RWPE2 (cell line): ENCODE measurements at regions not wholly inside any gene's neighbourhood (a gene's known extent, or its start where the extent isn't known, plus 50 kb on each side); places are given as distances from the start of the nearest gene placed in this dataset.

Experiments
- ATAC-seq: fragments of 200-7000 bp; cut with Tn5 transposase; 3 replicates; pipeline ENCODE4 v1.9.1; 2021; ENCODE audit warnings: low read depth
- DNase-seq: peaks from one replicate; pipeline ENCODE4 v3.0.0-alpha.2; 2020; ENCODE audit warnings: low spot score
- H3K27ac ChIP-seq: fragments of 450-650 bp; 2 replicates; pipeline ENCODE4 v1.5.1; 2017; ENCODE audit warnings: mild to moderate bottlenecking; ENCODE audit not compliant: poor library complexity, severe bottlenecking
- H3K27me3 ChIP-seq: fragments of 250-450 bp; sonication (Bioruptor Pico); 2 replicates; pipeline ENCODE4 v1.5.1; 2021; ENCODE audit warnings: mild to moderate bottlenecking, moderate library complexity; ENCODE audit not compliant: insufficient read depth, poor library complexity, severe bottlenecking
- H3K36me3 ChIP-seq: fragments of 250-450 bp; sonication (Bioruptor Pico); 2 replicates; pipeline ENCODE4 v1.5.1; 2020; ENCODE audit warnings: low read depth, mild to moderate bottlenecking, moderate library complexity
- H3K4me1 ChIP-seq: fragments of 250-450 bp; sonication (Bioruptor Pico); 2 replicates; pipeline ENCODE4 v1.5.1; 2021; ENCODE audit warnings: mild to moderate bottlenecking, moderate library complexity; ENCODE audit not compliant: insufficient read depth, poor library complexity, severe bottlenecking
- H3K4me3 ChIP-seq: fragments of 250-450 bp; sonication (Bioruptor Pico); 2 replicates; pipeline ENCODE4 v1.5.1; 2021; ENCODE audit warnings: mild to moderate bottlenecking, moderate library complexity; ENCODE audit not compliant: severe bottlenecking
- H3K9me3 ChIP-seq: fragments of 250-450 bp; sonication (Bioruptor Pico); 2 replicates; pipeline ENCODE4 v1.5.1; 2021; ENCODE audit warnings: mild to moderate bottlenecking, moderate library complexity; ENCODE audit not compliant: severe bottlenecking
- CTCF ChIP-seq: fragments of 450-650 bp; IDR thresholded peaks from one replicate; pipeline ENCODE4 v1.5.1; 2017; ENCODE audit warnings: mild to moderate bottlenecking, moderate library complexity; ENCODE audit not compliant: poor library complexity, severe bottlenecking

DNA sequence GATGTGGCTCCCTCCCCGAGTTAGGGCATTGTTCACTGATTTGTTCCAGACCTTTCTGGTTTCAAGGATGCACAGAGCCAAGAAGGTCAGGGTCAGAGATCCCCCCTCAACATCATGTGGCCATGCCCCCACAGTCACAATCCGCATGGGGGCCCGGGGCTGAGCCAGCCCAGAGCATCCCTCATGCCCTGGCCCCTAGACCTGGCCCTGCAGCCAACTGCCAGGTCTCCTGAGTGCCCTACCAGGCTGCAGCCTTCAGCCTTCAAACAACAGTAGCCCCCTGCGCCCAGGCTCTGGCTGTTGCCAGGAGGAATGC lies 142.4 kb downstream of the CRYBB2 start:
- Histone ChIP-seq H3K27me3 (no peaks in the 10 kb centered on the region), H3K4me3 (no peak overlapping the region), H3K36me3 (no peaks in the 10 kb centered on the region; the same call in 1 of the 2 replicates), H3K4me1 (no peaks in the 10 kb centered on the region), H3K27ac (no peak overlapping the region), H3K9me3 (no peaks in the 10 kb centered on the region)
- no peak for TF ChIP-seq CTCF
- ATAC-seq = no peak
- no peak for DNase-seq

- TF ChIP-seq CTCF = peak; percentile 89
- no peaks in the 10 kb centered on the region for H3K4me1 ChIP-seq
- H3K9me3 ChIP-seq = no peaks in the 10 kb centered on the region
- H3K36me3 ChIP-seq = no peaks in the 10 kb centered on the region; the same call in 1 of the 2 replicates
- no peak overlapping the region for H3K27ac ChIP-seq
- ATAC-seq (peak; percentile 53; the same call in 2 of the 3 replicates), DNase-seq (peak; percentile 49)
- no peaks in the 10 kb centered on the region for H3K27me3 ChIP-seq
- H3K4me3 ChIP-seq = no peak overlapping the region
Observed at GRCh38 chr22:25362215-25362882, 142.9 kb downstream of the CRYBB2 start.

DNA sequence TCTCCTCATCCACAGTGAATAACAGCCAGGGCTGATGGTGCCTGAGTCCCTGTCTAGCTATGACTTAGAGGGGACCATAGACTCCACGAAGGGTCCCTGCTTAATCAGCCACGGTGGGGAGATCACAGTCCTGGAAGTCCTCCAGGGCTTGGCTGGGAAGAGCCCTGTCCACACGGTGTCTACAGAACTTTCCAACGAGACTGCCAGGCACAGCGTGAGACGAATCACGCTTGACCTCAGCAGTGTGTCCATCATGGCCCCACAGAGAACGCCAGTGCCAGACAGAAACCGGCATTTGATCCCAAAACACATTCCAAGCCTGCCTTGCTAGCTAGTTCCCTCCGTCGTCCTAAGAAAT lies 143.4 kb downstream of the CRYBB2 start:
- no peaks in the 10 kb centered on the region for H3K9me3 ChIP-seq
- no peak overlapping the region for H3K4me3 ChIP-seq
- H3K27ac ChIP-seq = no peak overlapping the region
- no peaks in the 10 kb centered on the region; the same call in none of the 2 replicates for H3K36me3 ChIP-seq
- no peaks in the 10 kb centered on the region for H3K4me1 ChIP-seq
- no peak; the same call in 2 of the 3 replicates for ATAC-seq
- TF ChIP-seq CTCF = no peak
- DNase-seq = peak; percentile 47
- no peaks in the 10 kb centered on the region for H3K27me3 ChIP-seq

GRCh38 chr22:25363474-25363873 lies 144.0 kb downstream of the CRYBB2 start:
- DNase-seq (peak; percentile 30), ATAC-seq (no peak)
- Histone ChIP-seq H3K9me3 (no peaks in the 10 kb centered on the region), H3K4me1 (peaks cover 2% of the 10 kb centered on the region), H3K27me3 (no peaks in the 10 kb centered on the region), H3K4me3 (no peak overlapping the region), H3K36me3 (peaks cover 3% of the 10 kb centered on the region), H3K27ac (no peak overlapping the region)
- no peak for TF ChIP-seq CTCF

DNA sequence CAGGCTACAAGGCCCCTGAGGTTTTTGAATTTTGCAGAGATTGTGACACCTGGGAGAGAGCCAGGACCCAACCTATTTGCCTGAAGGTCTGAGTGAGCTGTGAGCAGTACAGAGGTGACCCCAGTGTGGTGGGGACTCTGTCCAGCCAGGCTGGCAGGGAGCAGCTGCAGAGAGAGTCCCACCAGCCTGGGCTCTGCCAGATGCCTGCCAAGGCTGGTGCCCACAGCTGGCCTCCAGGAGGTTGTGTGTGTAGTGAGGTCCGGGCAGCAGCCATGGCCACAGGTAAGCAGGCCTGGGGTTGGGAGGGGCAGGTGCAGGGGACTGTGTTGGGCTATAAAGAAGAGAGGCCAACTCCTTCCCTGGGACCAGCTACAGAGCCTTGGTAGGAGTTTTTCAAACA lies 144.8 kb downstream of the CRYBB2 start:
- H3K4me1 ChIP-seq = peaks cover 6% of the 10 kb centered on the region
- H3K4me3 ChIP-seq = no peak overlapping the region
- ATAC-seq (no peak), DNase-seq (peak; percentile 44)
- H3K27me3 ChIP-seq = no peaks in the 10 kb centered on the region
- H3K36me3 ChIP-seq = peaks cover 3% of the 10 kb centered on the region
- TF ChIP-seq CTCF = no peak
- no peaks in the 10 kb centered on the region for H3K9me3 ChIP-seq
- no peak overlapping the region for H3K27ac ChIP-seq
